SK-N-DZ (cell line): ENCODE measurements at regions not wholly inside any gene's neighbourhood (a gene's known extent, or its start where the extent isn't known, plus 50 kb on each side); places are given as distances from the start of the nearest gene placed in this dataset.
"Not testable (repeated sequence)": the region's sequence is repeated elsewhere in the genome, so short reads cannot be mapped to it uniquely, and the experiment has no call there.

Experiments
- DNase-seq: peaks from one replicate; pipeline ENCODE4 v3.0.0-alpha.2; 2015; ENCODE audit warnings: low spot score

GRCh38 chr5:68849103-68849502 is 244.7 kb upstream of the SLC30A5 start:
- DNase-seq = no peak

DNA sequence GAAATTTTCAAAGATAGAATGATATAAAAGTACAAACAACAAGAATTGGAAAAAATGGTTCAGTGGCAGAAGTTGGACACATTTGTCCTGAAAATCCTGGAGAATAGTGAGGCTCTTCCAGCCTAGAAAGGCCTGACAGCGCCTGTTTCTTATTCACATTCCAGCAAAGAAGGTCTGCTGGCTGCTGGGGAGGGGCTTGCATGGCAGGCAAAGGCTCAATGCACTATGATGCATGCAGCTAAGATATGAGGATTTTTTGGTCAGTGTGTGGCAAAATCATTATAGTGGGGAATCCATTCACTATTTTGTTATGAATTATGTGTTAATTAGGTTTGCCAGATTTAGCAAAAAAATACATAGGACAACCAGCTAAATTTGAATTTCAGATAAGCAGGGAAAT is 243.9 kb upstream of the SLC30A5 start:
- no peak for DNase-seq

GRCh38 chr5:68861099-68861498 is 232.7 kb upstream of the SLC30A5 start:
- DNase-seq = no peak

DNA sequence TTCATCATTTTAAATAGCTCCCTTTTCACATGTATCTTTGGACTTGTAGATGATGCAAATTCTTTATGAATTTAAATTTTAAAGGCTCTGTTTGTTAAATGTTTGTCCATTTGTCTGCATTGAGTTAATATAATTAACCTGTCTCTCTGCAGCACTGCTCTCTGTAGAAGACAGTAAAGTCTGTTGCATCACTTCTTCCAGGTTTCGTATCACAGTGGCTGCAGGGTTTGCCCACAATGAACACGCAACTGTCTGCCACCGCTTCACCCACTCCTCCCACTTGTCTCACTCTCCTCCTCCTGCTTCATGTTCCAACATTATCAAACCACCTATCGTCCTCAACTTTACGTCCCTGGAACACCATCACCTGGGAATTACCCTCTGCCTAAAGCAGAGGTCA is 231.3 kb upstream of the SLC30A5 start:
- DNase-seq = no peak

- DNase-seq = not testable (repeated sequence)
Measured at GRCh38 chr5:68865192-68865591, 228.6 kb upstream of the SLC30A5 start.

- DNase-seq = peak; percentile 97
Measured at GRCh38 chr5:68872088-68872839, 221.6 kb upstream of the SLC30A5 start.

DNA sequence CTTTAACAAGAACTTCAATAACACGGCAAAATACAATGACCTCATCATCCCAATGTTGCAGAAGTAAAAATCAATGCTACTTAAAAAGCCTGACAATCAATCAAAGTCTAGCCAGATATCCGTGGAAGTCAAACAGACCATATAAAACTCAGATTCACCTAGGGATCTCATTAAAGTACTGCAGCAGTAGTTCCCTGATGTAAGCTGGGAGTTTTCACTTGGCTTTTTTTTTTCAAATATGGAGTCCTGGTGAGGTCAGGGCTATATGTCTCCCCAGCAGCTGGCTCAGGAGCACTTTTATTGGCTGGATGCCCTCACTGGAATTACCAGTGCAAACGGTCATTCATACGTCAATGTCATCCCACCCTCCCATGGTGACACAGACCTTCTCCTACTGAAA is 220.6 kb upstream of the SLC30A5 start:
- DNase-seq = peak; percentile 83

DNA sequence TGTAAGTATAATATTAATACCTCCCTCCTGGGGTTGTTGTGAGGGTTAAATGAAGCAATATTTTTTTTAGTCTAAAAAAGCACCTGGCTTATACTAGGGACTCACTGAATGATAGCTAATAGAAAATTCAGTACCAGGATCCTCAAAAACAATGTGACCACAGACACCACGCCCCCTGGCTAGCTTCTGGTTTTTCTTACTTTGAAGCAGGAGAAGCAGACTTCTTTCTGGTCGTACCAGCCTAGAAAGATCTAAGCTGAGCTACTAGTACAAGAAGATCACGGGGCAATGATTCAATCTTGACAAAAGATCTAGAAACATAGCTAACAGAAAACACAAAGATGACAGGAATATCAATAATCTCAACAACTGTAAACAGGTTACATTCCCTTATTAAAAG is 218.5 kb upstream of the SLC30A5 start:
- no peak for DNase-seq

DNA sequence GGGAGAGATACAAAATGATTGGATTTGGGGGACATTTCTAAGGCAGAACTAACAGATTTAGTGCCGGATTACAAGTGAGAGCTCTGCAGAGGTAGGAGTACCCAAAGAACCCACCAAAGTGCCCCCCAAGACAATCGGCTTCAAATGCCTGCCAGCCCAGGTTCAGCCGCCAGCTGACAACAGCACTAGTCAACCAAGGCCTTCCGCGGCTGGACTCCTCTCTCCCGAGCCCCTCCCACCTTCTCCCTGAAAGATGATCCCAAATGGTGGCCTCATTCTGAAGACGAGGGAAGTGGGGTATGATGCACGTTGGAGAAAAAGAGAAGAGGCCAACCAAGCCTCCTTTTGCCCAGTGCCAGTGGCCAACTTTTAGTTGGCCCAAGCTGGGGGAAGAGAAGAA is 210.4 kb upstream of the SLC30A5 start:
- DNase-seq = peak; percentile 20

DNA sequence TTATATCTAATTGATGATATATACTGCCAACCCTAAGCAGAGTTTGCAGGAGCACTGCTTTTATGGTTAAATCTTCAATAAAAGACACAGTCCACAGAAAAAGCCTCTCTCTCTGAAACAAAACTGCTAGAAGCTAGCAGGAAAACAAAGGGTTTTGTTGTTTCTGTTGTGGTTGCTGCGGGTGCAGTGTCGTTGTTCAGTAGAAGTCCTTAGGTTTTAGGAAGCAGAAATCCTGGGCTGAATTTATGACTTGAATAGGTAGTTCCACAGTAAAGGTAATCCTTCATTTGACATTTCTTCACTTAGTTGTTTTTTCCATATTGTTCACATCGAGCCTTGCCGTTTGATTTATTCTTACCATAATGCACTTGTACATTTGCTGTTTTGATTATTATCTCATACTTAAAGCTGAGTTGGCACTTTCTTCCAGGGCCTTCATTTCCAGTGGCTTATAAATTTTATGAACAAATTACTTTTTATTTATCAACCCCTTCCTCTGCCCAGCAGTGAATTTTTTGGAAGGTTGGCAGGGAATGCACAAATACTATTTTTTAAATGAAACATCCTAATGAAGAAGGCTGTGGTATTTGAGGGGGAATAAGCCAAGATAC is 209.6 kb upstream of the SLC30A5 start:
- DNase-seq = peak; percentile 26

DNA sequence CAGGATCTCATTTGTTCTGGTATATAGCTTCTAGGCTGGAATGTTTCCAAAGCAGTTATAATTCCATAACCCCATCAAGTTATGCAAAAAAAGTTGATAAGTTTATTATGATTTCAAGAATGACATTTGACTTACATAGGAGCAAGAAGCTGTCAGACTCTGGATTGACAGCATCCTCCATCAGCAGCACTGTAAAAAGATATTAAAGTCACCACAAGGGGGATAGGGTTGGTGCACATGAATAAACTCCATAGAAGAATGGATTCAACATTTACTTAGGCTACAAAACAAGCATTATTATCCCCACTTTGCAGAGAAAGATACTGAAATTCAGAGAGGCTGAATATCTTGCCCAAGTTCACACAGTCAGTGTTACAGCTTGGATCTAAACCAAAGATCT is 208.9 kb upstream of the SLC30A5 start:
- peak; percentile 60 for DNase-seq

DNA sequence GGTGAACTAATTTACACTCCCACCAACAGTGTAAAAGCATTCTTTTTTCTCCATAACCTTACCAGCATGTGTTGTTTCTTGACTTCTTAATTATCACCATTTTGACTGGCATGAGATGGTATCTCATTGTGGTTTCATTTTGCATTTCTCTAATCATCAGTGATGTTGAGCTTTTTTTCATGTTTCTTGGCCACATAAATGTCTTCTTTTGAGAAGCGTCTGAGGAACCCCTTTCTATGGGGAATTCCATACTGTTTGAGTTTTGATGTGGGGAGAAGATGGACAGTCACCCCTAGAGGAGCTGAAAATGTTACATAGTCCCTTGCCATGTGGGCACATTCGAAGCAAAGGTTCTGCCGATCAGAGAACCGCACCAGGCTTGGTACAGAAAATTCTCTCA is 207.0 kb upstream of the SLC30A5 start:
- no peak for DNase-seq

DNA sequence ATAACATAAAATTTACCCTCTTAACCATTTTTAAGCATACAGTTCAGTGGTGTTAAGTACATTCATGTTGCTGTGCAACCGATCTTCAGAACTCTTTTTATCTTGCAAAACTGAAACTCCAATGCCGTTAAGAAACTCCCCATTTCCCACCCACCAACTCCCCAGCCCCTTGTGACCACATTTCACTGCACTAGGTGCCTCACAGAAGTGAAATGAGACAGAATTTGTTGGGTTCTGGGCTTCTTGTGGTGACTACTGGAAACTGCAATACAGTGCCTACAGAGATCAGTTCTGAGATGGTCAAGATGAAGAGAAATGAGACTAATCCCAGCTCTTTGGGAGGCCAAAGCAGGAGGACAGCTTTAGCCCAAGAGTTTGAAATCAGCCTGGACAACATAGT is 202.1 kb upstream of the SLC30A5 start:
- no peak for DNase-seq

DNA sequence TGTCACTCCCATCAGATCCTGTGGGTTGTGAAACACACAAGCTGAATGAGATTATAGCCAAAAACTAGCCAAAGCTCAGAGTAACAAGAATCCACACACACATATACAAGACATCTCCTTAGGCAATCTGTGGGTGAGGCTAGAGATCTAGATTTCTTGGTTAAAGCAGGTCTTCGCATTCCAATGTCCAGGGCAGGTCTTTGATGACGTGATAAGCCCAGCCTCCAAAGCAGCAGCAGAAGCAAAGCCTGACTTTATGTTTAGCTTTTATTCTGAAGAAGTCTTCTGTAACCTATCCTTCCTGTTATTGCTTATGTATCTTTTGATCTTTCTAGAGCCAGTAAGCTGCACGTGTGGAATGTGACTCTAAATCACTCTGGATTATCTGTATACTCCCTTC is 199.1 kb upstream of the SLC30A5 start:
- DNase-seq = no peak

DNA sequence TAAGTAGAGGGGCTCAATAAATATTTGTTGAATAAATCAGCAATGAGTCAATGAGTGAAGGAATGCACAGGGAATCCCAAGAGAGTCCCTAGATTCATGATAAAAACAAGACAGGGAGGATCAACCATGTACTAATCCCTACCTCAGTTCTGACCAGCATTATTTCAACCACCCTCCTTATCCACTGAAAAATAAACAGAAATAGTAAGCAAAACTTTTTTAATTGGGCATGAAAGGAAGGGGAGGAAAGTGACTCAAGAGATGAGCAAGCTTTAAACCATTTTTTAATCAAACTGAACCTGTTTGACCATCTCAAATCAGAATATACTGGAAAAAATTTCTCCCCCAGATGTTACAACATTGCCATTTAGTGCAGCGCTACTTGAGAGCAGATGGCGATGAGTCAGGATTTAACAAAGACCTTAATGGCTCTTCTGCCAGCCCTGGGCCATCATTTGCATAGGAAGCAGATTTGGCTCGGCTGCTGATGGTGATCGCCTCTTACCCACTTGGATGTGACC is 194.8 kb upstream of the SLC30A5 start:
- no peak for DNase-seq

GRCh38 chr5:68911840-68912690 is 181.7 kb upstream of the SLC30A5 start:
- no peak for DNase-seq

DNA sequence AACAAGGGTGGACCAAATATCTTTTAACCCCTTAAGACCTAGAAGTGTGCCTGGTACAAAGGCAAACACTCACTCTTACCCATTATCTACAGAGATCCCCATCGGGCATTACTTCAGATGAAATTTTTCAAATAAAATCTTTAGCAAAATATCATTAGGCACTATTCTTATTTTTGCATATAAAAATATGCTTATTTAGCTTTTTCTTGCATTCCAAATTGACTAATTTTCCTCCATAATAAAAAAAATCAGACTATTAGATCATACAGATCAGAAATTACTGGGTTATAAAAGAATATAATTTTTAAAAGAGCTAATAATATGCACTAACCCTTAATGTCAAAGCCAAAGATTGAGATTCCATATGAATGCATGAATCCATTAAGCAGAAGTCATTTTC is 178.7 kb upstream of the SLC30A5 start:
- no peak for DNase-seq

- DNase-seq = no peak
Measured at GRCh38 chr5:68918306-68918705, 175.5 kb upstream of the SLC30A5 start.

DNA sequence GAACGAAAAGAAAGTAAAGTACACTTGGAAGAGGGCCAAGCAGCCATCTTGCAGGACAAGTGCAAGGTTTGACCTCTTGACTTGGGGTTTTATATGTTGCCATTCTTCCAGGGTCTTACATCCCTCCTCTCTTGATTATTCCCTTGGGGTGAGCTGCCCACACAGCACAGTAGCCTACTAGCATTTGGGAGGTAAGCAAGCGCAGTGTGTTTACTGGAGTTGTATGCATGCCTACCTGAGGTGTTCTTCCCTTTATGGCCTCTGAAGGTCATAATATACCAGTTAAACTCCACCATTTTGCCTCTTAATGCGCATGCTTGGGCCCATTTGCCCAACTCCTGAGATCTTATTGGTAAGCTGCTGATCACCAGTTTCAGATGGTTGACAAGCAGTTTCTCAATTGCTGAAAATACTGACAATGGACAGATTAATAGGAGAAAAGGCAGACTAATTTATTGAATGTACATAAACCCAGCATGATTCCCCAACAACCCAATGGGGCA is 173.8 kb upstream of the SLC30A5 start:
- DNase-seq = no peak

DNA sequence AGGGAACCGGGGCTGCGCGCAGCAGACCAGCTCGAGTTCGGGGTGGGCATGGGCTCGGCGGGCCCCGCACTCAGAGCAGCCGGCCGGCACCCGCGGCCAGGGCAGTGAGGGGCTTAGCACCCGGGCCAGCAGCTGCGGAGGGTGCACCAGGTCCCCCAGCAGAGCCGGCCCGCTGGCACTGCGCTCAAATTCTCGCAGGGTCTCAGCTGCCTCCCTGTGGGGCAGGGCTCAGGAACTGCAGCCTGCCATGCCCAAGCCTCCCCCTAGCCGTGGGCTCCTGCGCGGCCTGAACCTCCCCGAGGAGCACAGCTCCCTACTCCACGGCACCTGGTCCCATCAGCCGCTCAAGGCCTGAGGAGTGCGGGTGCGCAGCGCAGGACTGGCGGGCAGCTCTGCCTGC is 172.9 kb upstream of the SLC30A5 start:
- DNase-seq = no peak

- DNase-seq = no peak
Measured at GRCh38 chr5:68922172-68922987, 171.4 kb upstream of the SLC30A5 start.
